ENCODE measurements at regions not wholly inside any gene's neighbourhood (a gene's known extent, or its start where the extent isn't known, plus 50 kb on each side); places are given as distances from the start of the nearest gene placed in this dataset.

GRCh38 chr3:94249491-94250079, 186.7 kb downstream of the NSUN3 start:
- Histone ChIP-seq H3K4me1 (no peaks in the 10 kb centered on the region), H3K4me3 (no peak overlapping the region), H3K27me3 (no peaks in the 10 kb centered on the region), H3K36me3 (no peaks in the 10 kb centered on the region), H3K27ac (no peak overlapping the region), H3K9me3 (no peaks in the 10 kb centered on the region)
- DNase-seq: peak; percentile 34 to 85 (median 63)
- TF ChIP-seq POLR2A (IDR thresholded peaks at IDR 0.05): no peak
- TF ChIP-seq CTCF (IDR thresholded peaks at IDR 0.05): peak in 5 of 6 experiments; percentile 25 to 68 (median 60)

GRCh38 chr3:94251566-94251965, 188.7 kb downstream of the NSUN3 start:
- no peak for DNase-seq
- Histone ChIP-seq H3K27me3 (no peaks in the 10 kb centered on the region), H3K36me3 (no peaks in the 10 kb centered on the region), H3K4me1 (no peaks in the 10 kb centered on the region), H3K27ac (no peak overlapping the region), H3K9me3 (no peaks in the 10 kb centered on the region), H3K4me3 (no peak overlapping the region)
- TF ChIP-seq CTCF (IDR thresholded peaks at IDR 0.05): no peak
- TF ChIP-seq POLR2A (IDR thresholded peaks at IDR 0.05): no peak

- Histone ChIP-seq H3K9me3 (no peaks in the 10 kb centered on the region), H3K36me3 (no peaks in the 10 kb centered on the region), H3K27ac (no peak overlapping the region), H3K4me3 (no peak overlapping the region), H3K27me3 (no peaks in the 10 kb centered on the region), H3K4me1 (no peaks in the 10 kb centered on the region)
- no peak for TF ChIP-seq CTCF (IDR thresholded peaks at IDR 0.05)
- TF ChIP-seq POLR2A (IDR thresholded peaks at IDR 0.05): no peak
- DNase-seq: no peak
Observed at GRCh38 chr3:94252316-94252715, 189.5 kb downstream of the NSUN3 start.

- no peak for DNase-seq
- Histone ChIP-seq H3K36me3 (no peaks in the 10 kb centered on the region), H3K9me3 (no peaks in the 10 kb centered on the region), H3K27ac (no peak overlapping the region), H3K27me3 (no peaks in the 10 kb centered on the region), H3K4me1 (no peaks in the 10 kb centered on the region), H3K4me3 (no peak overlapping the region)
- no peak for TF ChIP-seq CTCF (IDR thresholded peaks at IDR 0.05)
- TF ChIP-seq POLR2A (IDR thresholded peaks at IDR 0.05): no peak
Observed at GRCh38 chr3:94256888-94257813, 194.3 kb downstream of the NSUN3 start.

GRCh38 chr3:94258851-94259250, 196.0 kb downstream of the NSUN3 start:
- Histone ChIP-seq H3K27me3 (no peaks in the 10 kb centered on the region), H3K4me3 (no peak overlapping the region), H3K27ac (no peak overlapping the region), H3K9me3 (no peaks in the 10 kb centered on the region), H3K4me1 (no peaks in the 10 kb centered on the region), H3K36me3 (no peaks in the 10 kb centered on the region)
- no peak for TF ChIP-seq CTCF (IDR thresholded peaks at IDR 0.05)
- no peak for TF ChIP-seq POLR2A (IDR thresholded peaks at IDR 0.05)
- no peak for DNase-seq
